ENCODE measurements at regions not wholly inside any gene's neighbourhood (a gene's known extent, or its start where the extent isn't known, plus 50 kb on each side); places are given as distances from the start of the nearest gene placed in this dataset.

DNA sequence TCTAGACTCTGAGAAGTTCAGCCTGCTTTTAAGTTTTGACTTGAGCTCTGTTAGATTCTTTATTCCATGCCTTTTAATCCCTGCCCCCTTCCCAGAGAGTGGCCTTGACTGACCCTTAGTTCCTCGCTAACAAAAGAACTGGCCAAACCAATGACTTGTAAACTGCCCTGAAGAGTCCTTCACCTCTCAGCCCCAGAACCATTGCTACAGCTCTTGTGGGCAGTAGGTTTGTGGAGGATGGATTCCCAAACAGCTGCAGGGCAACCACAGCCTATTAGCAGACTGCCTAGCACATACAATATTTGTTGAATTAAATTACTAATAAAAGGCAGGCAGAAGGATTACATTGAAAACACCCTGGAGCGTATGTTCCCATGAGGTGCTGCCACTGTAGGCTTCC is 163.9 kb downstream of the MAIP1 start:
- TF ChIP-seq CTCF (IDR thresholded peaks at IDR 0.05) (no peak), POLR2A (IDR thresholded peaks at IDR 0.05) (no peak), POLR2AphosphoS5 (IDR thresholded peaks at IDR 0.05; ENCODE audit: insufficient read depth in 1 of 2, low read depth in 1 of 2) (no peak)
